SU-DHL-6 (cell line): ENCODE measurements at regions not wholly inside any gene's neighbourhood (a gene's known extent, or its start where the extent isn't known, plus 50 kb on each side); places are given as distances from the start of the nearest gene placed in this dataset.

Source experiments
- EZH2phosphoT487 ChIP-seq: fragments of 200-600 bp; sonication (generic), shearing (Covaris generic); conservative IDR thresholded peaks from 2 replicates; pipeline ENCODE4 v1.6.1; 2018; ENCODE audit warnings: mild to moderate bottlenecking, antibody characterized with exemption, low read length, moderate library complexity, mixed read lengths
- TF ChIP-seq, protein P1 (sequence below): fragments of 200-600 bp; sonication (generic); IDR thresholded peaks from one replicate; pipeline ENCODE4 v1.5.1; 2017; ENCODE audit warnings: antibody characterized with exemption, mild to moderate bottlenecking, low read length, moderate library complexity; ENCODE audit not compliant: insufficient read depth, poor library complexity, severe bottlenecking

- TF ChIP-seq, protein P1, sequence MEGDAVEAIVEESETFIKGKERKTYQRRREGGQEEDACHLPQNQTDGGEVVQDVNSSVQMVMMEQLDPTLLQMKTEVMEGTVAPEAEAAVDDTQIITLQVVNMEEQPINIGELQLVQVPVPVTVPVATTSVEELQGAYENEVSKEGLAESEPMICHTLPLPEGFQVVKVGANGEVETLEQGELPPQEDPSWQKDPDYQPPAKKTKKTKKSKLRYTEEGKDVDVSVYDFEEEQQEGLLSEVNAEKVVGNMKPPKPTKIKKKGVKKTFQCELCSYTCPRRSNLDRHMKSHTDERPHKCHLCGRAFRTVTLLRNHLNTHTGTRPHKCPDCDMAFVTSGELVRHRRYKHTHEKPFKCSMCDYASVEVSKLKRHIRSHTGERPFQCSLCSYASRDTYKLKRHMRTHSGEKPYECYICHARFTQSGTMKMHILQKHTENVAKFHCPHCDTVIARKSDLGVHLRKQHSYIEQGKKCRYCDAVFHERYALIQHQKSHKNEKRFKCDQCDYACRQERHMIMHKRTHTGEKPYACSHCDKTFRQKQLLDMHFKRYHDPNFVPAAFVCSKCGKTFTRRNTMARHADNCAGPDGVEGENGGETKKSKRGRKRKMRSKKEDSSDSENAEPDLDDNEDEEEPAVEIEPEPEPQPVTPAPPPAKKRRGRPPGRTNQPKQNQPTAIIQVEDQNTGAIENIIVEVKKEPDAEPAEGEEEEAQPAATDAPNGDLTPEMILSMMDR: no peak
- TF ChIP-seq EZH2phosphoT487: no peak
Measured at GRCh38 chr5:118675247-118675646, 313.1 kb downstream of the DTWD2 start.
